GM19025 (cell line): ENCODE measurements at regions not wholly inside any gene's neighbourhood (a gene's known extent, or its start where the extent isn't known, plus 50 kb on each side); places are given as distances from the start of the nearest gene placed in this dataset.

Experiments
- ATAC-seq: cut with Tn5 transposase; IDR thresholded peaks from one replicate; pipeline ENCODE4 v1.9.1; 2021; ENCODE audit warnings: mild to moderate bottlenecking, low read depth, moderate library complexity; ENCODE audit not compliant: unreplicated experiment

- no peak for ATAC-seq
Measured at GRCh38 chr7:67535241-67535989, 538.8 kb downstream of the TYW1 start.

DNA sequence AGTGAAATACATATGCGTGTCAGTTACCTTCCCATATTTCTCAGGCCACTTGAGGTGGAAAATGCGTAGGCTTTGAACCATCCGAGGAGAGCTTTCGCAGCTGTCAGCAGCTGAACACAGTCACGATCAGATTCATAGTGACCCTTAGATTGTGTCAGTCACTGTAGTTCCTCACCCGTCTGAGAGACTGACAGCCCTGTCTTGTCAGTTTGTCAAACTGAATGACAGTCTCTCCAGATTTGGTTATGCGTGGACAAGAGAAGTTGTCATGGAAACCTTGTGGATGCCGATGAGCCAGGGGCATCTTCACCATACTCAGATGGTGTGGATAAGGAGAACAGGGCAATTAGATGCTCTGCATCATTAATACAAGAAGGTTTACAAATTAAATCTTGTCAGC, 546.3 kb downstream of the TYW1 start:
- no peak for ATAC-seq

- no peak for ATAC-seq
Measured at GRCh38 chr7:67547183-67547907, 550.7 kb downstream of the TYW1 start.

GRCh38 chr7:67549126-67549525, 552.5 kb downstream of the TYW1 start:
- ATAC-seq, result no peak

DNA sequence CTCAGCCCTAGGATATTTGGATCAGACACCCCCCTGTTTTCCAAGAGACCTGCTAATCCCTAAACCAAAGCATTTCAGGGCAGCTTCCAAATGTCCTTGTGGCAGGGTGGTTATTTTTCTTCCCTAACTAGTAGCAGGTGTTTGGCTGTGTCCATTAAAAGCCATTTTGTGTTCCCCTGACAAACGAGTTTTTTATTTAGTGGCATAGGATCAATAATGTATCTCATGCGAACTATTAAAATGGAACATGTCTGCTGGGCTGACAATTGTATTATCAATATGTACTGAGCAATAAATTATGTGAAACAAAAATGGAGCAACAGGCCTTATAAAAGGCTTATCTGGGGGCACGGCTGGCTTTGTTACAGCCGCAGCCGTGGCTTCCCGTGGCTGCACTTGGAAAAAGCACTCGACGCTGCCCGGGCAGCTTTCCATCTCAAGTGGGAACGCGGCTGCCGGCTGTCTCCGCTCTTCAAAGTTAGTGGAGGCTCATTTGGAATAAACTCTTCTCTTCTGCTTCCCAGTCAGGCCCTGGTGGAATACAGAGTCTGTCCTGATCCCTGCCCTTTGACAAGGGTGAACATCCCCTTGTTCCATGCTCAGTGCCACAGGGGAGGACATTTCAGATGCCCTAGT, 554.3 kb downstream of the TYW1 start:
- no peak for ATAC-seq

DNA sequence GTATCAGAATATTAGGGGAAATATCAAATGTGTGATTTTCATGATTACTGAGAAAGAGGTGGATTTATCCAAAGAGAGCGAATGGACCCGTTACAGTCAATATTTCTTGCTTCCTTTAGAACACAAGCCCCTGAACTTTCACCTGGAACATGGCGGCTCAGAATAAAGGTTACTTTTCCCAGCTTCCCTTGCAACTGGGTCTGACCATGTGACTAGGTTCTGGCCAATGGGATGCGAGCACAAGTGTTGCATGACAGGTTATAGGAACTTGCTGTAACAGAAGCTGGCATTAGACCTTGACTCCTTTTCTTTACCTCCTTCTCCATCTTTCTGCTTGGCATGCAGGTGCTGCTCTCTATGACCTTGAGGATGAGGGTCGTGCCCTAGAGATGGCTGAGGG, 556.1 kb downstream of the TYW1 start:
- no peak for ATAC-seq

DNA sequence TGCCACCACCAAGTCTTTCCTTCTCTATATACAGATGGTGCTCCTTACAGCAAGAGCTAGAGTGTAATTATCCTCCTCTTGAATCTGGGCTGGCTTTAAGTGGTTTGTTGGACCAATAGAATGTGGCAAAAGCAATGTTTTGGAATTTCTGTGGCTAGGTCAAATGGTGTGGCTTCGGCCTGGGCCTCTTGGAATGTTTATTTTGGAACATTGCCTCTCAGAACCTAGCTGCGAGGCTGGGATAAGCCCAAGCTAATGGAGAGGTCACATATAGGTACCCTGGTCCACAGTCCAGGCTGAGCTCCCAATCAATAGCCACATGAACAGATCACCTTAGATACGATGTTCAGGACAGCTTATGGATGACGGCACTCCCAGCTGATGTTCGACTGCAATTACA, 556.7 kb downstream of the TYW1 start:
- no peak for ATAC-seq

DNA sequence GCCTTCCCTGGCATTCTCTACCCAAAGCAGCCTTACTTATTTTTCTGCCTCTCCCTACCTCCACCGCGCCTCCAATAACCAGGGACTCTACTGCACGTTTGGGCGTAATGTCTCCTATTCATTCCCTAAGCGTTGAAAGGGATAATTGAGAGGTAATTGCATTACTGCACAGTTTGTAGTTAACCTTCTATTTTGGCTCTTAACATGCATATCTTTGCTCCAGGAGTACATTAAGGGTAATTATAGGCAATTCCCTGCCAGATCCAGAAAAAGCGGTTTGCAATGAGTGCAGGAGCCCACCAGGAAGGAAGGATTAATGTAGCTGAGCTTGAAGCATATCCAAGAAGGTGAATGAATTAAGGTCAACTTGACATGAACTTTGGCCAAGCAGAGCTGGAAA, 558.4 kb downstream of the TYW1 start:
- ATAC-seq, result no peak

DNA sequence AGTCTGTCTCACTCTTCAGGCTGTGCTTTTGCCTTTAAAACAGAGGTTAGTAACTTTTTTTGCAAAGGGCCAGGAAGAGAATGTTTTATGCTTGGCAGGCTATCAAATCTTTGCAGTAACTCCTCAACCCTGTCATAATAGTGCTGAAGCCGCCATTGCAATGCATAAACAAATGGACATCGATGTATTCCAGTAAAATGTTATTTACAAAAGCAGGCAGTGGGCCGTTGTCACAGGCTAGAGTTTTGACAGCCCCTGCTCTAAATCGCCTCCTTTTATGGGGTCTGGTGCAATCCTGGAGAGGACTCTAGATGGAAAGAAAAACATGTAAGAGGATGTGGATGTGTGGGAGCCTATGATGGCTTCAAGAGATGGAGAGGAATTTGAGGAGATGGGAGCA, 568.3 kb downstream of the TYW1 start:
- ATAC-seq, result no peak

DNA sequence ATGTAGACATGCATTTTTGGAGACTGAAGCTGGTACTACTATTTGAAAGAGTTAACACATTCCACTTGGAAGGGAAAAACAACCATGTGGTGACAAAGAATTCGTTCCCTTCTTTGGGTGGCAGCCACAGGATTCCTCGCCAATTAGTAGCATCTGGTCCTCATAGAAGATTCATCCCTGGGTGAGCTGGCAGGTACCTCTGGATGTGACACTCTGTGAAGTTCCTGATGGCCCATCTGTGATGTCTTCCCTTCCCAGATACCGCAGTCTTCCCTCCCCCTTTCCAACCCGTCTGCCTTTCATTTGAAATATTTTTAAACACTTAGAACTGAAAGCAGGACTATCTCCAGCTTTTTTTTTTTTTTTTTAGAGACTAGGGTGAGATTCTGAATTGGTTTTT, 569.5 kb downstream of the TYW1 start:
- ATAC-seq, result no peak

DNA sequence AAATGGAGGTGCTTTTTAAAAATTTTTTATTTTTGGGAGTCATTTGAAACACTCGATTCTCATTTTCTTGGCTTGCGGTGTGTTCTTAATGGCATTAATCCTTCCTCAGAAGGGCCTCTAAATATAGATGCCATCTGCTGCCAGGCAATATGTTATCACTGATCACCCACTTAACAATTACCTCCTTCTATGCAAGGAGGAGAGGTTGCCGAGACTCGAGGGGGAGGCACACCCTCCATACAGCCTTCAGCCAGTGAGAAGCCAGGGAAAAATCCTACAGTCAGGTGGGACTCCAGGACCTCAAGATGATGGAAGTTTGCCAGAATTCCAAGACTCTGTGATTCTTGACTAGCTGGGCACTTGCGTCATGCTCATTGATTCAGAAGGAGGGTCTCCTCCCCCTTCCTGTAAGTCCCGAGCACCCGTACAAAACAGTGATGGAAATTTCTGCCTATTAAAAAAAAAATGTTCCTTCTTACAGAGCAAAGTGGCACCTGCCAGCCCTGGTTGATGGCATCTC, 574.5 kb downstream of the TYW1 start:
- no peak for ATAC-seq

DNA sequence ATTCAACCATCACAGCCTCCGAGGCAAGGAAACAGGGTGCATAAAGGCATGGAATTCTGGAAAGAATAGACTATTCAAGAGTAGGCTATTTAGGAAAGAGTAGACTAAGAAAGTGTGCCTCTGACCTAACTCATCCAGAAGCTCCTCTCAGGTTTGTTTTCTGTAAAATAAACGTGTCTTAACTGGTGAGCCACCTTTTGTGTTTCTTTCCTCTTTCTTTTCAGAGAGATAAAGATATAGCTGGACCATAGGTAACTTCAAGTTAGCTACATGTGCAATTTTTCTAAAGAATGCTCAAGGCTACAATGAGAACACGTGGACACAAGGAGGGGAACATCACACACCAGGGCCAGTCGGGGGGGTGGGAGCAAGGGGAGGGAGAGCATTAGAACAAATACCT, 577.0 kb downstream of the TYW1 start:
- no peak for ATAC-seq

GRCh38 chr7:67588631-67589030, 592.0 kb downstream of the TYW1 start:
- ATAC-seq, result no peak

- no peak for ATAC-seq
Measured at GRCh38 chr7:67589183-67589582, 592.5 kb downstream of the TYW1 start.

GRCh38 chr7:67590649-67591048, 594.0 kb downstream of the TYW1 start:
- ATAC-seq, result no peak

DNA sequence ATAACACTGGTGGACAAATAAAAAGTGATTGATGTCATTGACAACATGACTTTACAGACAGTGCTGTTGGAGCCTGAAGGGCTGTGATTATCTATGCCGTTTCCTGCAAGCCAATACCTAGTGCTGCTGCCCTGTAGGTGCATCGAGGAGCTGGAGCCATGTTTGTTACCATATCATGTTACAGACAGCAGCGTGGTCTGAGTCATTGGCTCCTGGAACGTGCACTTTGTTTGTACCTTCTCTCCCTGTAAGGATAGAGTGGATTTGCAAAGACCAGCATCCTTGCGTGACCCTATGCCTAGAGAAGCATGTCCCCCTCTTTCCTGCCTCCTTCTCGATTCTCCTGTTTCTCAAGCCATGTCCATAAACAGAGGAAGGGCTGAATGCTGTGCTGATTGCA, 597.2 kb downstream of the TYW1 start:
- ATAC-seq, result no peak

DNA sequence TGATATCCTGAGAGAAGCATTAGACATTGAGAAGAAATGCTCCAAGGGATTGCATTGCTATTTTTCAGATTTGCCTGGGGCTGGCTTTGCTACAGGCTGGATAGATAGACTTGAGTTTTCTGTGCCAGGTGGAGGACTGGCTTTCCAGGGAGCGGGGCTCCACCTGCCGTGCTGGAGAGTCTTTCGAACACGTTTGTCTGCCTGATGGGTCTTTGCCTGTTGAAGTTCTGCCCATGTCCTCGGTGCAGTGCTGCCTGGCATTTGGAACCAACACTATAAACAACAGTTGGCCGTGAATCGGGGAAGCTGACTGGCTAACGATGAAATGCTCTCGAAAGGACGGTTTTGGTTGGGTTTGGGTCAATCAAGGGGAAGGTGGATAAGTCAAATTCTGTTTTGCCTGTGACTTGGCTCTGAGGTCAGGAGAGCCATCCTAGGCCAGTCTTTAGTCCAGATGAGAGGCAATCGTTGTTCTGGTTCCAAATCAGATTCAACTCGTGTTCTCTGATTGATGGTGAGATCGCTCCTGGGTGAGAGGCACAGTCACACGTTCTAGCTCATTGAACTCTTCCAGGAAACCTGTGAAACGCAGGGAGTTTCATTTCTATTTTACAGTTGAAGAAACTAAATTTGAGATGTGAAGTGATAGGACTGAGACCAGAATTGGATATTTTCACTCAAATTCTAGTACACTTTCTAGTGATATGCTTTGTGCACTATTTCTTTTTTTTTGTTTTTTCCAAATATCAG, 599.0 kb downstream of the TYW1 start:
- ATAC-seq, result no peak

DNA sequence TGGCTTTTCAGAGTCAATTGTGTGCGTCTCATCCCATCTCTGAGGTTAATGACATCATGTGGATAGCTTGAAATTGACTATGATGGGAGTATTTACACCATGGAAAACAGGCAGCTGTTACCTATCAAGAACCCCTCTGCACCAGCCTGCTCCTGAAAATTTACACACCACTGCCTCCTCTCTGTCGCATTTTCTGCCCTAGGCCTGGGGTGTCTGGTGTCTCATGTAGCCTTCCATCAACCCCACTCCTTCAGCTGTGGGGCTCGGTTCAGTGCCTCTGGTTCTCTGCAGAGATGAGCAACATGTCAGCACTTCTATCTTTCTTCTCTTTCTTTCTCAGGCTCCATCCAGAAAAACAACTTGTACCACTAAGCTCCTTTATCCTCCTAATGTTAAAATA, 600.5 kb downstream of the TYW1 start:
- no peak for ATAC-seq

GRCh38 chr7:67598469-67598868, 601.8 kb downstream of the TYW1 start:
- ATAC-seq, result no peak

DNA sequence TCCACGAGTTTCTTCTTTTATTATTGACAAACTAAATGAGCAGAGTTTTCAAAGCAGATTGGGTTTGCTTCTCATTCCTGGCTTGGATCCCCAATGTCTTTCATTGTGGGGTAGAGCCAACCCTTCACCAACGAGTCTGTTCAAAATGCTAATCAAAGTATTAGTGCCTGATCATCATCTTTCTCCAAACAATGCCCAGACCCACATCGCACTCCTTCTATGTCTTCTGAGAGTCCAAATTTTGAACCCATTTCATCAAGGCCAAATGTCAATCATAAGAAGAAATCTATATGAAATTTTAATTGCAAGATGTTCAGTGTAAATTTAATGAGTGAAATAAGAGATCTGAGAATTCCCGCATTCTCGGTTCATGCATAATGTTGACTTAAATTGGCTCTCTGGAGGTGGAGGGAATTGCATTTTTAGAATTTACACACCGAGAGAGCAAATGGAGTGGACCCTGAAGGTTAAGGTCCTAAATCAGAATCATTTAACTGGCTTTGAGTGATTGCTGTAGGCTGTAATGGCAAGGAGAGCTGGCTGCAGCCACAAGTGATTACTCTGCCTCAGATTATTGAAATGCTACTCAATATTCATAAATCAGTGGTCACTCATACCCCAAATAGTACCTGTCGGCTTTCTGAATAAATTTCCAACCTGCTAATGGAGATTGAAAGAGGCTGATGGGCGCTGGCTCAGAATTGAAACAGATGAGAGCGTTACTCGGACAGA, 602.9 kb downstream of the TYW1 start:
- no peak for ATAC-seq
